ENCODE measurements at regions not wholly inside any gene's neighbourhood (a gene's known extent, or its start where the extent isn't known, plus 50 kb on each side); places are given as distances from the start of the nearest gene placed in this dataset.
A peak's percentile ranks its signal among the peaks of the same experiment; 100 is the strongest.

DNA sequence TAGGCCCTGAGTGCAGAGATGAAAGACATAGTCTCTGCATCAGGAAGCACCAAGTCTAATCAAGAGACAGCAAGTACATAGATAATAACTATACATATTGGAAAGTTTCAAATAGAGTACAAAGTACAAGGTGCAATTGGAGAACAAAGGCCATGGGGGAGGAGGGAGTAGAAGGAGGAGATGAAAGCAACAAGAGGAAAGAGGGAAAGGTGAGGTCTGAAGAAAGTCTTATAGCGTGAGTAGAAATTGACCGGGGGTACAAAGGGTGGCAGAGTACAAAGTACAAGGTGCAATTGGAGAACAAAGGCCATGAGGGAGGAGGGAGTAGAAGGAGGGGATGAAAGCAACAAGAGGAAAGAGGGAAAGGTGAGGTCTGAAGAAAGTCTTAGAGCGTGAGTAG, 244.2 kb upstream of the JUN start:
- DNase-seq, result no peak

DNA sequence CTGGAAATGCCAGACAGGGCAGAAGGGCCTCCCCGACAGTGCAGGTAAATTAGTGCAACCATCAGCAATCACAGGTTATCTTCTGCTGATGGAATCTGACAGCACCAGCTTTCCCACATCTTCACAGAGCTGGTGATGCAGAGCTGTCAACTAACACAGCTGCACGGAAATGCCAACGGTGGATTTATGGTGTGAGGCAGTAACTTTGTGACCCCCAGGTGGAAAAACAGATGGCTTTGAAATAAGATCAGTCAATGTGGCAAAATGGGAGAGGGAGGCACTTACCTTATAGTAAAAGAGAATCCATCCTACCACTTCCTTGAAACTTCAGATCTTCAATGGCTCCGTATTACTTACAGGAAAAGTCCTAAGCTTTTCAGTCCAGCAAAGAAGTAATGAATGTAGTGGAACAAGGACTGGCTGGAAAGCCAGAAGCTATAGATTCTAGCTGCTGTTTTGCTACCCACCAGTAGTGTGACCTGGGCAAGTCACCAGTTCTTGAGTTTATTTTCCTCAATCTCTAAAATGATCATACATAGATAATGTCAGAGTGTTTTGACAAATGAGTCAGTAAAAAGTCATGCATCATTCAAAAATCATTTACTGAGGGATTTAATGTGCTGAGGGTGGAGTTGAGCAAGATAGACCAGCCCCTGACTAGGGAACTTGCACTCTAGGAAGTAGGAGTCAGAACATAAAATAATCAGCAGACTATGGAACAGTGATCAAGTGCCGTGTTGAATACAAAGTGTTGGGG, 245.7 kb upstream of the JUN start:
- peak; percentile 68 to 74 for DNase-seq

DNA sequence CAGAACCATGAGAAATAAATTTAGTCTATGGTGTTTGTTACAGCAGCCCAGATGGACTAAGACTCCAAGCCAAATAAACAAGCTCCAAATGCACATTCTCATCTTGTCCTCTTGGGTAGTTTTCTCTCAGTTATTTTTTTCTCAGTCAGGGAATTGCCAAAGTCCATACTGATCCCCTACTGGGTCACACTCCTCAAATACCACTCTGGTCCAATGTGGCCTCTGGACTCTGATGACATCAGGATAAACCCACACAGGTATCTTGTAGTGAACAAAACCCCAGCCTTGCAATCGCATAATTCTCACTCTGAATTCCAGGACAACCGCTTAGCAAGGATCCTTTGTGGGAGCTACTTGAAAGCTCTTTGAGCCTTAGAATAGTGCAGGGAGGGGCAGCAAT, 248.4 kb upstream of the JUN start:
- DNase-seq, result no peak

DNA sequence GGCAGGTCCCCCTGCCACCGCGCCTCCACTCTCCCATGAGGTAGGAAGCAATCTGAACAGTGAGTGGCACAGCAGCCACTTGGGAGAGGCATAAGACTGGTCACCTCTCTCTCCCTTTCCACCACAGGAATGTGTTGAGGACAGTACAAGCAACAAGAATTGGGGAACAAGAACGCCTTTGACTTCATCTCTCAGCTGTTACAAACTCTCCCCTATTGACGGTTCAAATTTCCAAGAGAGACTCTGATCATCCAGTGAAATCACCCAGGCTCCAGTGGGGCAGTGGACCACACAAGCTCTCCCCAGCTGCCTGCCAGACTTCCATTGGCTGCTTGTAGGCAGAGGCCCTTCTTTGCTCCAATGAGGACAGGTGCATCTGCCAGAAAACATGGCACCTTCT, 249.9 kb upstream of the JUN start:
- DNase-seq, result no peak

DNA sequence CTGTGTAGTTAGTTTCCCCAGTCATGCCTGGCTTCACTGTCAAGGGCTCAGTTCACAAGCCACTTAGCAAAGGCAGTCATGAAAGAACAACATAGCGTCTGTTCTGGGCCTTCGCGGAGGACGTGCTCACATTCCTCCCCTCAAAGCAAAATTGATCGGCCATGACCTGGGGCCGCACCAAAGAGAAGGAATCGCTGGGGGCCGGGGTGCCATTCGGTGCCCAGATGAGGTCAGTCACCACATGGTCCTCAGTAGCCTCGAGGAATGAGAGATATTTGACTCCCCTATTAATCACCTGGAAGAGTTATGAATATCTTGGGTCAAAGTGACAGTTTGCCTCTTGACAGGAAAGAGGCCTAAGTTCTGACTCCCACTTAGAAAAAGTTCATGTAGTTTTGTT, 251.1 kb upstream of the JUN start:
- no peak for DNase-seq

DNA sequence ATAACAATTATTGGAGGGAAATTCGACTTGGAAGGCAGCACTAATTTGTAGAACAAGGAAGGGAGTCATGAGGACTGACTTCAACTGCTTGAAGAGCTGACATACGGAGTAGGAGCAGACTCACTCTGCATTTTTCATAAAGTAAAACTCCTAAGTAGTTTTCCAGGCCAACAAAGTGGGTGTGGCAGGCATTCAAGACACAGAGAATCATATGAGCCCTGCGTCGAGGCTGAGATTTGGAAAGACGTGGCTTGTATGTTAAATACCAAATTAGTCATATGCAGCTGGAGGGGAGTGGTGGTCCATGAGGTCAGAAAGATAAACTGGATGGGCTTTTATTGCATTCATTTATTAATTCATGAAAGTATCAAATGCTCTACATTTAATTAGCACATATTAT, 255.7 kb upstream of the JUN start:
- DNase-seq, result no peak

DNA sequence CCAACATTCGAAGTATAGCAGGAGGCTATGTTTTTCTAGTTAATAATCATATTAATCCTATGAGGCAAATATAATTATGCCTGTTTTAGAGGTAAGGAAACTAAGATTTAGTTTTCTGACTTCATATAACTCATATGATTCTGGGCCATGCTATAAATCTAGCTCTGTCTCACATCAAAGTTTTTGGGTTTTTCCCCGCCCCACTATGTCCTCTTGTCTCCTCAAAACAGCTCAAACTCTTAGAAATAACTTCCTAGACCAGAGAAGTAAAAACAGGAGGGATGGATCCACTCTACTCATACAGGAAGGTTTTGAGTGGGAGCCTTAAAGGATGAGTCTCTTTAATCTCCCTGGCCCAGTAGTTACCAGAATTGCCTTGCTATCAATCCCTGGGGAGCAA, 256.4 kb upstream of the FGGY start:
- no peak for DNase-seq

DNA sequence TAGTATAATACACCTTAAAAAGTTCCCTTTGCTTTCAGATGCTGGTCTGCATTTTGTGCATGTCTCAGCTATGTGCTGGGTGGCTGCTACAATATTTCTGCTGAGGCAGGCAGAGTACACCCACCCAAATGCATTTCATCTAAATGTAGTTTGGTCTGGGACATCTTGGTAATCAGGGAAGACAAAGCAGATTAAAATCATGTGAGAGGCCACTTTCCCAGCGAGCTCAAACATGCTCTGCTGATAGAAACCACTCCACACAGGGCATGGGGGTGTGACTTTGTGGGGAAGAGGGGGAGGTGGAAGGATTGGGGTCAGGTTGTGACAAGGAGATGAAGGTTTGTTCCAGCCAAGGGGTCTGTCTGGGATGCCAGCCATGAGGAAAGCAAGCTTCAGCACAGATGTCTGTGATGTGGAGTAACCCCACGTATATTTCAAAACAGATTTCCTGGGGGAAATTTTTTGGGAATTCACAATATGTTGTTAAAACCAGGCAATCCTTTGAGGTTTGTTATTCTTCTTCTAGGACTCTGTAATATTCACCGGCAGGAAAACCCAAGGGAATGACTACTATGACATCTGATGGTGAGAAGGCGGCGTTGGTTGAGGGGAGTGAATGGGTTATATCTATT, 255.1 kb upstream of the FGGY start:
- DNase-seq, result peak in 1 of 2 donors; percentile 17

DNA sequence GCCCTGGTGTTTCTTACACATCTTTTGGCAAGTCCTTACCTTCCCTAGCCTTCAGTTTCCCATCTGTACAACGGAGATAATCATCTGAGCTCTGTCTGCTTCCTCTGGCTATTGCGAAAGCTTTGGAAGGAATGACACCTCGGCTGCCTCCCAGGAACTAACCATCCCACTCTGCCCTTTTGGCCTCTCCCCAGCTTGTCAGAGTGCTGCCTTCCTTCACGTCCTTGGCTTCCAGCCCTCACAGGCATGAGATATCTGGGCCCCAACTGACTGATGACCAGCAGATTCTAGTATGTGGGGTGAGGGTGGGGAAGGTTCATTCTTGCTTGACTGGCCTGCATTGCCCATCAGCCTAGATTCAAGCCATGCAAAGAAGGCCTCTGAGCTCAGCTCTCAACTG, 253.1 kb upstream of the FGGY start:
- peak; percentile 54 to 79 for DNase-seq

DNA sequence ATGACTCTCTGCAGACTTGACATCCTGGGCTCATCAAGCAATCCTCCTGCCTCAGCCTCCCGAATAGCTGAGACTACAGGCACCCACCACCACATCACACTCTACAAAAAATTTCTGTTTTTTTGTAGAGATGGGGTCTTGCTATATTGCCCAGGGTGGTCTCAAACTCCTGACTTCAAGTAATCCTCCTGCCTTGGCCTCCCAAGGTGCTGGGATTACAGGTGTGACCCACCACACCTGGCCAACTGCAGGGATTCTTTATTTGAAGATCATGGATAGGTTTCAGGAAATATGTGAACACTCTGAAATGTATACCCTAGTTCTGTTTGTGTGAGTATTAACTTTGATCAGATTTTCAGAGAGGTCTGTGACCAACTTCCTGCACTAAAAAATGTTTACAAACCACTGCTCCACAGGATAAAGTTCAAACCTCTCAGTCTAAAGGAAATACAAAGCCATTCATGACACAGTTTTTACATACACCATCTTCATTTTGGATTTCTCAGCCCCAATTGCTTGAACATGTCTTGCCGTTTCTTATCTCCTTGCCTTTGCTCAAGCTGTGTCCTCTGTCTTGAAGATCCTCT, 252.3 kb upstream of the FGGY start:
- no peak for DNase-seq

DNA sequence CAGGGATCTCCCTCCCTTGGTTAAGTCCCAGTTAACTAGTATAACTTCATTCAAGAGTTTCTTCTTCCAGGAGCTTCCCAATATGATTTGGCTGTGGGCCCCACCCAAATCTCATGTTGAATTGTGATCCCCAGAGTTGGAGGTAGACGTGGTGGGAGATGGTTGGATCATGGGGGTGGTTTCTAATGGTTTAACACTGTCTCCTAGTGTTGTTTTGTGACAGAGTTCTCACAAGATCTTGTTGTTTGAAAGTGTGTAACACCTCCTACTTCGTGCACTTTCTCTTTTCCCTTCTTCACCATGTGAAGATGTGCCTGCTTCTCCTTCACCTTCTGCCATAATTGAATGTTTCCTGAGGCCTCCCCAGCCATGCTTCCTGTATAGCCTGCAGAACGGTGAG, 251.8 kb upstream of the FGGY start:
- DNase-seq, result no peak

DNA sequence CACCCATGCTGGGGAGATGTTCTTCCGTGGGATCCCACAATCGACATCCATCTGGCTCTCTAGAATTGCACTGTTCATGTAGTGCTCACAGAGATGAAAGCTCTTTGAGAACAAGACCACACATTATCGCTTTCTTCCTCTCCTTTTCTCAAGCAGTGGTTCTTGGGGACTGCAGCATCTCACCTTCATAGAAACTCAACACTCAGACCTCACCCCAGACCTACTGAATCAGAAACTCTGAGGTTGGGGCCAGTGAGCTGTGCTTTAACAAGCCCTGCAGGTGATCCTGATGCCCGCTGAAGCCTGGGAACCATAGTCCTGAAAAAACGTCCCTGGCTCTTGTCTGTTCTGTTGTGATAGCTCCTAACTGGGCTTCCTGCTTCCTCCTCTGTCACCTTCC, 251.3 kb upstream of the FGGY start:
- DNase-seq, result no peak

DNA sequence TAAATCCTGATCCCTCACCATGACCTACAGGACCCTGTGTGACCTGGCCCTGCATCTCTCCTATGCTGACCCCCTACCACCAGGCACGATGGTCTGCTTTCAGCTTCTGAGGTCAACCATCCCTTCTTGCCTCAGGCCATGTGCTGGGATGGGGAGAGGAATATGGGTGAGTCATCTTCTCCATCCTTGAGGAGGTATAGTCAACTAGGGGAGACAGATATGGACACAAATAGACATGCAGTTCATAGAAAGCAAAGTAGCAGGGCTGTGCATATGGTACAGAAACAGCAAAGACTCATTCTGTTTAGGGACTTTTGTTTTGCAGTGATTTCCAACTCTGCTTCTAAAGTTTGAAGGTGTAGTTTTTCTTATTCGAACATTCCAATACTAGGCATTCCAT, 250.8 kb upstream of the FGGY start:
- no peak for DNase-seq

DNA sequence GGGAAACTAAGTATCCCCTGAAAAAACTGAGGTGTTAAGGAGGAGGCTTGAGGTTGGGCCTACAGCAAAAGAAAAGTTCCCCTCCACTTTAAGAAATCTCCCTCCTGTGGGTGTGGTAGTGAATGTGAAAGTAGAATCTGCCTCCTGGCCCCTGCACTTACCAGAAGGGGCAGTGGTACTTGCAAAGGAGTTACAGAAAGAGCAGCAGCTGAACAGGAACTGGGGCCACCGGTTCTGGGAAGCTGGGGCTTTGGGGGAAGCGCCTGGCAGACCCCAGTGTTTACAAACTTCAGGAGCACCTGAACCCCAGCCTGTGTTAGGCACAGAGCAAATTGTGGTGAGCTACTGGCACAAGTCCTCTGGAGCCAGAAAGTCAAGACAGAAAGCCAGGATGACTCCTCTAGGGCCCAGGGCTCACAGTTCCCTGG, 250.2 kb upstream of the FGGY start:
- DNase-seq, result peak in 1 of 2 donors; percentile 10

DNA sequence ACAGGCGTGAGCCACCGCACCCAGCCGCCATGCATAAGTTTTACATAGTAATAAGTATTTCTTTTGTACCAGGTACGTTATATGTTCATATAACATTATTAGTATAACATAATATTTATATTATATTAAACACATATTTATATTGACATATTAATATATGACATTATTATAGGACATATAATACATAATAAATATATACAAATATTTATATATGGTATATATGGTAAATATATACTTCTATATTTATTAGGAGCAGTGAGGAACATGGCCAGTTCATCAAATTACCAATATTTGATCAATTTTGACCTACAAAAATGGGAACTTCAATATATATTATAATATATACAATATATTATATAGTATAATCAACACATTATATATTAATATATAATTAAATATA, 245.9 kb upstream of the FGGY start:
- DNase-seq, result no peak

DNA sequence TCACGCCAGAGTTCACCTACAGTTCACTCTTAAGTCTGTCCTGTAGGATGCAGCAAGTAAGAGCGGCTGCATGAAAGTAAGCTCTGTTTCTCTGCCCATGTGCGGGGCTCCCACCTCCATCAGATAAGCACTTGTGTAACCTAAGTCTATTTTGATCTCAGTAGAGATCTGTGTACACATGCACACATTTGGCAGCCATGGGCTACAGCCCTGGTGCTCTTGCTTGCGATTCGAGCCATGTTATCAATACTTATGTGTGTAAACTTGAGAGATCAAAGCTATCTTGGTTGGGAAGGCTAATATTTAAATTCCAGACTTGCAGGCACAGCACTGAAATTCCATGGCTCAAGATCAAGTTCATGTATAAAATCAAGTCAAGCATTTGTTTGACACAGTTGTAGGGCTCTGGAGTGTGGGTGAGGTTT, 244.7 kb upstream of the FGGY start:
- DNase-seq, result no peak

DNA sequence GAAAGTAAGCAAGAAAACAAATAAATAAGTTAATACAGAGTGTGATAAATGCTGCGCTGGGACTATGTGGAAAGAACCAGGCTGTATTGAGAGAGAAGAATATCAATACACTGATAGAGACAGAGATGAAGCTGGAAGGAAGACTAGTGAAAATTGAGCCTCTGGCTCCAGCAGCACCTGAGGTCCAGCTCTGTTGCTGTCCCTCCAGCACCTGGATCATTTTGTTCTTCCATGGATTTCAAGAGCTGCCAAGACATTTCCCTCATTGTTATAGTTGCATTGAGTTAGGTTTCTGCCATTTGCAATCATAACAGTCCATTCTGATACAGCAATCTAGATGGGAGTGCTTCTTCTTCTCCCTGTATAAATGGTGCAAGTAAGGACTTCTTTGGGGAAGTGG, 242.7 kb upstream of the FGGY start:
- DNase-seq, result no peak

DNA sequence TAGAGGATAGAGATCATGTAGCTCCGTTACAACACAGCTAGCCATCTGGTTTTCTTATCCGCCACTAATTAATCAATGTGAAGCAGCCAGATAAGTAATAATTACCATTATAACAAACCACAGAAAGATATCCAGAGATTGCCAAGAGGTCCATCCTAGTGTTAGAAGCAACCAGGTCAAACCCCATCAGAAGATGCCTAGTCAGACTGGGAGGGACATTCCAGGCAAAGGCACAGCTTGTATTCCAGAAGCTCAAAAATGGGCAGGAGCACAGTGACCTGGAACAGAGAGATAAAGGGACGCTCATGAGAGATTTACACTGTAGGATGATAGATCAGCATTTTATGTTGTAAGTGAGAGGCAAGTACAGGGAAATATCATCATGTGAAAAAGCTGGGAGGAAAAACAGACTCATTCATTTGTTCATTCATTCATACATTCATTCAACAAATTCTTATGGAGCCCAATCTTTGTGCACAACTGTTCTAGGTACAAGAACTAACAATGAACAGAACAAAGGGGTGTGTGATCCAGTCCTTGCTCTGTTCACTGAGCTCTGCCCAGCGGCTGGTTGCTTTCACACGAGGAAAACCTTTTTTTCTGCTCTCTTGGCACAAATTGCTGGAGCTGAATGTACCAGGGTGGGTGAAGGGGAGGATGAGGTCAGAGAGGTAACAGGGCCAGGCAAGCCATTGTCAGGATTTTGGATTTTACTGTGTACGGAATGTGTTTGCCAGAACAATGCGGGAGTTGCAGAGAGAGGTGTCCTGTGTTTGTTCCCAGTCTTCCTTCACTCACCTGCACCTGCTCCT, 240.8 kb upstream of the FGGY start:
- DNase-seq, result no peak

DNA sequence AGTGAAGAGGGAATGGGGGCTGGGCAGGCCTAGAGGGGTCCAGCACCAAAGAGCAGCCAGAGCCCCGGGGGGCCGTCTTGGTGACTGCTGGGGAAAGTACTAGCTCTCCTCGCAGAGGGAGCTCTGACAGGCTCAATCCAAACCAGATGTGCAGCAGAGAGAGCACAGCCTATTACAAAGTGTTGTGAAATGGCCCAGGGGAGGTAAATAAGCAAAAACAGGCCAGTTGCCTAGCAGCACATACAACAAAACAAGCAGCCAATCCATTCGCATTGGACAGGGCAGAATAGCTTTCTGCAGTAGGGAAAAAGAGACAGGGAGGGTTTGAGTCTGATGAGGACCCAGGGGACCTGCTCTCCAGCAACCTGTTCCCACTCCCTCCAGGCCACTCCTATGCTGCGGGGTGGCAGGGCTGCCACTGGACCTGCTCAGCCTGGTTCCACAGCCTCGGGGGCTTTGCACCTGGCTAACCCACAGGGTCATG, 239.6 kb upstream of the FGGY start:
- DNase-seq, result peak; percentile 42 to 61

DNA sequence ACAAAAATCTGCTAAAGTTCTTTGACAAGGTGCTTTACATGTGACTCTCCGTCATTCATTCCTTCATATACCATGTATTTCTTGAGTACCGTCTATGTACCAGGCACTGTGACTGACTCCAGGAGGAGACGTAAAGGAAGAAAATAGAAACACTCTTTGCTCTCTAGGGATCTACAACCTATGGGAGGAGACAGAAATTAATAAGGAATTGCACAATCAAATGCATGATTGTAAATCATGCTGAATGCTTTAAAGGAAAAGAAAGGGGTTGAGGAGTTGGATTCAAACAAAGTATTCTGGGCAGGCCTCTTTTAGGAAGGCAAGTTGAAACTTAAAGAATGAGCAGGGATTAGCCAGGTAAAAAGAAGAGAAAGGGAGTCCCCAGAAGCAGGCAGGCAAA, 239.1 kb upstream of the FGGY start:
- no peak for DNase-seq

DNA sequence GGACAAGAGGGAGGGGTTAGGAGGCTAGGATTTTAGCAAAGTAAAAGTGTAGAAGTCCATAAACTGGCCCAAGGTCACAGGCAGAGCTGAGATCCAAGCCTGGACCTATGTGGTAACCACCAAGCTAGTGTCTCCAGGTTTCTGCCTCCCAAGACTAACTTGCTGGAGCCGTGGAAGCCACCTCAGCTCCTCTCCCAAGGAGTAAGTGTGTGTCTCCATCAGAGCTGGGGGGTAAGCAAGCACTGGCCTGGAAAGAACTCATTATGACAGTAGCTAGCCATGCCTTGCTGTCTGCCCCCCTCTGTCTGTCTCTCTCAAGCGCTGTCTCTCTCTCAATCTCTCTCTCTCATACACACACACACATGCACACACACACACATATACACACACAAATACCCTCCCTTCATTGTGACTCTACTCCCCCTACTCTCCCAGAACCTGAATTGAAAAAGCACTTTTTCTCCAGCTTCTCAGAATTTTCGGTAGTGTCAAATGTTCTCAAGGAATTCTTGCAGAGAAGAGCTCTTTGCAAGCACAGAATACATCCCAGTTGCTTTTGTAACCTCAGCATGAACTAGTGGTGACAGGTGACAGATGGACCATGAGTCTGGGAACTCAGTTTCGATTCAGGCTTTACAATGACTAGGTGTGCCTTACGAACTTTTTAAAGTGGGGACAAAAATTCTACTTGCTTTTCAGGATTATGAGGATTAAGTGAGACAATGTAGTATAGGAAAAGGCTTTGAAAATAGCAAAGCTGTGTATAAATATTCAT, 238.0 kb upstream of the FGGY start:
- DNase-seq, result no peak

DNA sequence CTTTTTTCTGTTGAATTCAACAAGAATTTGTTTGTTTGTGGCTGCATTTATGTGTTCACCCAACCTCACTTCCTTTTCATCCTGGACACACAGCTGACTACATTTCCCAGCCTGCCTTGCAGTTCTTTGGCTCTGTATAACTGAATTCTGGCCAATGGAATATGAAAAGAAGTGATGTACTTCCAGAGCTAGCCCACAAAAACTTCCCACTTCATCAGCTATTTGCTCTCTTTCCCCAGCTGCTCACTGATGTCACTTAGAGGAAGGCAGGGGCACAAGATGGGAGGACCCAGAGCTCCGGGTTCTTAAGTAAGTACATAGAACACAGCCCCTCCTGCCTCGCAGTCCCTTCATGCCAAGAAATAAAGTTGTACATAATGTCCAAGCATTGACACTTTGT, 235.0 kb upstream of the FGGY start:
- DNase-seq, result peak; percentile 62 to 65
